NCI-H1436 treated with DMSO at 0.1 percent for 48 hours (cell line): ENCODE measurements at regions not wholly inside any gene's neighbourhood (a gene's known extent, or its start where the extent isn't known, plus 50 kb on each side); places are given as distances from the start of the nearest gene placed in this dataset.

ENCODE experiments used
- DNase-seq: peaks from one replicate; lab custom pipeline; 2025; lab: John Stamatoyannopoulos, UW

GRCh38 chrX:22325096-22325495 is 52.4 kb downstream of the CBLL2 start:
- DNase-seq: no peak

- no peak for DNase-seq
These were observed 57.1 kb downstream of the CBLL2 start for GRCh38 chrX:22329783-22330182.

GRCh38 chrX:22338740-22339139 is 66.0 kb downstream of the CBLL2 start:
- DNase-seq: no peak

GRCh38 chrX:22339459-22339858 is 66.7 kb downstream of the CBLL2 start:
- DNase-seq: no peak

GRCh38 chrX:22340022-22340616 is 67.4 kb downstream of the CBLL2 start:
- no peak for DNase-seq

GRCh38 chrX:22343192-22343591 is 70.5 kb downstream of the CBLL2 start:
- no peak for DNase-seq

- DNase-seq: no peak
These were observed 73.2 kb downstream of the CBLL2 start for GRCh38 chrX:22345884-22346283.

- DNase-seq: no peak
These were observed 74.8 kb downstream of the CBLL2 start for GRCh38 chrX:22347491-22347890.

- DNase-seq: no peak
These were observed 76.4 kb downstream of the CBLL2 start for GRCh38 chrX:22349116-22349515.

- no peak for DNase-seq
These were observed 78.4 kb downstream of the CBLL2 start for GRCh38 chrX:22351076-22351475.

GRCh38 chrX:22351966-22352365 is 79.3 kb downstream of the CBLL2 start:
- no peak for DNase-seq

GRCh38 chrX:22357621-22358020 is 84.9 kb downstream of the CBLL2 start:
- no peak for DNase-seq

GRCh38 chrX:22360129-22360528 is 87.4 kb downstream of the CBLL2 start:
- DNase-seq: no peak

- no peak for DNase-seq
These were observed 92.7 kb downstream of the CBLL2 start for GRCh38 chrX:22365460-22365859.

GRCh38 chrX:22366166-22366702 is 93.5 kb downstream of the CBLL2 start:
- DNase-seq: no peak

- no peak for DNase-seq
These were observed 94.2 kb downstream of the CBLL2 start for GRCh38 chrX:22366906-22367305.

- no peak for DNase-seq
These were observed 100.4 kb downstream of the CBLL2 start for GRCh38 chrX:22373094-22373493.

GRCh38 chrX:22373766-22374165 is 101.1 kb downstream of the CBLL2 start:
- no peak for DNase-seq

- no peak for DNase-seq
These were observed 103.7 kb downstream of the CBLL2 start for GRCh38 chrX:22376369-22376768.

GRCh38 chrX:22378296-22378695 is 105.6 kb downstream of the CBLL2 start:
- DNase-seq: no peak

GRCh38 chrX:22383988-22384387 is 111.3 kb downstream of the CBLL2 start:
- DNase-seq: no peak

- DNase-seq: peak; percentile 12
These were observed 117.0 kb downstream of the CBLL2 start for GRCh38 chrX:22389556-22390179.

GRCh38 chrX:22392133-22392948 is 119.6 kb downstream of the CBLL2 start:
- DNase-seq: no peak
